SK-N-SH treated with all-trans-retinoic acid at 6 μM for 48 hours (cell line): ENCODE measurements at regions not wholly inside any gene's neighbourhood (a gene's known extent, or its start where the extent isn't known, plus 50 kb on each side); places are given as distances from the start of the nearest gene placed in this dataset.

Experiments
- ATAC-seq: fragments of 200-7000 bp; cut with Tn5 transposase; 3 replicates; pipeline ENCODE4 v1.9.1; 2020; ENCODE audit warnings: mild to moderate bottlenecking, moderate library complexity
- ARNTL ChIP-seq: fragments of 450-650 bp; formaldehyde crosslinking; IDR thresholded peaks from 2 replicates; pipeline ENCODE4 v1.5.0; 2020; ENCODE audit warnings: low read depth, mild to moderate bottlenecking, moderate library complexity, borderline replicate concordance
- BACH2 ChIP-seq: fragments of 250-450 bp; sonication (Bioruptor Pico); IDR thresholded peaks from 2 replicates; pipeline ENCODE4 v1.9.0; 2021; ENCODE audit warnings: mild to moderate bottlenecking, borderline replicate concordance
- CSDC2 ChIP-seq: fragments of 250-450 bp; sonication (Bioruptor Pico); IDR thresholded peaks from 2 replicates; pipeline ENCODE4 v1.5.0; 2020; ENCODE audit warnings: mild to moderate bottlenecking, moderate library complexity
- ISL1 ChIP-seq: fragments of 250-450 bp; sonication (Bioruptor Pico); IDR thresholded peaks from 2 replicates; pipeline ENCODE4 v2.1.2; 2022; ENCODE audit warnings: mild to moderate bottlenecking, moderate library complexity
- OSR1 ChIP-seq: fragments of 250-450 bp; sonication (Bioruptor Pico); IDR thresholded peaks from 2 replicates; pipeline ENCODE4 v1.8.0; 2022; ENCODE audit warnings: moderate library complexity, mild to moderate bottlenecking, inconsistent platforms
- POU6F1 ChIP-seq: fragments of 250-450 bp; sonication (Bioruptor Pico); IDR thresholded peaks from 2 replicates; pipeline ENCODE4 v1.8.0; 2021; ENCODE audit warnings: low read depth, mild to moderate bottlenecking, moderate library complexity, borderline replicate concordance
- PPARA ChIP-seq: fragments of 250-450 bp; sonication (Bioruptor Pico); IDR thresholded peaks from 2 replicates; pipeline ENCODE4 v1.5.0; 2020; ENCODE audit warnings: mild to moderate bottlenecking, borderline replicate concordance
- RARB ChIP-seq: fragments of 250-450 bp; sonication (Bioruptor Pico); IDR thresholded peaks from 2 replicates; pipeline ENCODE4 v1.8.0; 2021; ENCODE audit warnings: mild to moderate bottlenecking, moderate library complexity
- SNAI2 ChIP-seq: fragments of 250-450 bp; sonication (Bioruptor Pico); IDR thresholded peaks from 2 replicates; pipeline ENCODE4 v1.5.0; 2020; ENCODE audit warnings: mild to moderate bottlenecking, moderate library complexity
- TCF4 ChIP-seq: fragments of 250-450 bp; sonication (Bioruptor Pico); IDR thresholded peaks from 2 replicates; pipeline ENCODE4 v1.8.0; 2021; ENCODE audit warnings: mild to moderate bottlenecking, moderate library complexity, borderline replicate concordance
- TOX ChIP-seq: fragments of 250-450 bp; sonication (Bioruptor Pico); IDR thresholded peaks from 2 replicates; pipeline ENCODE4 v1.8.0; 2021; ENCODE audit warnings: mild to moderate bottlenecking, moderate library complexity, borderline replicate concordance
- TSHZ2 ChIP-seq: fragments of 250-450 bp; sonication (Bioruptor Pico); IDR thresholded peaks from 2 replicates; pipeline ENCODE4 v1.5.0; 2020; ENCODE audit warnings: mild to moderate bottlenecking, moderate library complexity
- ZC3H10 ChIP-seq: fragments of 250-450 bp; sonication (Bioruptor Pico); IDR thresholded peaks from 2 replicates; pipeline ENCODE4 v1.5.1; 2021; ENCODE audit warnings: mild to moderate bottlenecking, moderate library complexity
- ZFP3 ChIP-seq: fragments of 250-450 bp; sonication (Bioruptor Pico); IDR thresholded peaks from 2 replicates; pipeline ENCODE4 v1.5.0; 2020; ENCODE audit warnings: mild to moderate bottlenecking, moderate library complexity
- ZFP30 ChIP-seq: fragments of 450-650 bp; formaldehyde crosslinking; IDR thresholded peaks from 2 replicates; pipeline ENCODE4 v1.5.0; 2022; ENCODE audit warnings: mild to moderate bottlenecking, moderate library complexity
- ZNF565 ChIP-seq: fragments of 450-650 bp; formaldehyde crosslinking; conservative IDR thresholded peaks from 2 replicates; pipeline ENCODE4 v1.5.0; 2020; ENCODE audit warnings: low read depth, mild to moderate bottlenecking, moderate library complexity
- ZNF70 ChIP-seq: fragments of 450-650 bp; formaldehyde crosslinking; IDR thresholded peaks from 2 replicates; pipeline ENCODE4 v1.5.0; 2020; ENCODE audit warnings: mild to moderate bottlenecking, moderate library complexity
- ZNF8 ChIP-seq: fragments of 450-650 bp; formaldehyde crosslinking; IDR thresholded peaks from 2 replicates; pipeline ENCODE4 v1.5.0; 2020; ENCODE audit warnings: mild to moderate bottlenecking, moderate library complexity
- TF ChIP-seq, protein P1 (sequence below): fragments of 250-450 bp; sonication (Bioruptor Pico); IDR thresholded peaks from 2 replicates; pipeline ENCODE4 v1.5.1; 2020; ENCODE audit warnings: low read depth, mild to moderate bottlenecking, moderate library complexity
- TF ChIP-seq, protein P2 (sequence below): fragments of 250-450 bp; sonication (Bioruptor Pico); IDR thresholded peaks from 2 replicates; pipeline ENCODE4 v1.5.1; 2021; ENCODE audit warnings: mild to moderate bottlenecking, moderate library complexity
- TF ChIP-seq, protein P3 (sequence below): fragments of 250-450 bp; sonication (Bioruptor Pico); IDR thresholded peaks from 2 replicates; pipeline ENCODE4 v1.8.0; 2020; ENCODE audit warnings: mild to moderate bottlenecking, moderate library complexity, borderline replicate concordance

GRCh38 chr19:27765397-27765796, 1447.6 kb downstream of the UQCRFS1 start:
- TF ChIP-seq, protein P1, sequence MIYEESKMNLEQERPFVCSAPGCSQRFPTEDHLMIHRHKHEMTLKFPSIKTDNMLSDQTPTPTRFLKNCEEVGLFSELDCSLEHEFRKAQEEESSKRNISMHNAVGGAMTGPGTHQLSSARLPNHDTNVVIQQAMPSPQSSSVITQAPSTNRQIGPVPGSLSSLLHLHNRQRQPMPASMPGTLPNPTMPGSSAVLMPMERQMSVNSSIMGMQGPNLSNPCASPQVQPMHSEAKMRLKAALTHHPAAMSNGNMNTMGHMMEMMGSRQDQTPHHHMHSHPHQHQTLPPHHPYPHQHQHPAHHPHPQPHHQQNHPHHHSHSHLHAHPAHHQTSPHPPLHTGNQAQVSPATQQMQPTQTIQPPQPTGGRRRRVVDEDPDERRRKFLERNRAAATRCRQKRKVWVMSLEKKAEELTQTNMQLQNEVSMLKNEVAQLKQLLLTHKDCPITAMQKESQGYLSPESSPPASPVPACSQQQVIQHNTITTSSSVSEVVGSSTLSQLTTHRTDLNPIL (CRISPR knock-in tag) = no peak
- no peak for TF ChIP-seq ZNF8 (CRISPR knock-in tag)
- no peak for TF ChIP-seq TCF4 (CRISPR knock-in tag)
- TF ChIP-seq PPARA = no peak
- TF ChIP-seq, protein P2, sequence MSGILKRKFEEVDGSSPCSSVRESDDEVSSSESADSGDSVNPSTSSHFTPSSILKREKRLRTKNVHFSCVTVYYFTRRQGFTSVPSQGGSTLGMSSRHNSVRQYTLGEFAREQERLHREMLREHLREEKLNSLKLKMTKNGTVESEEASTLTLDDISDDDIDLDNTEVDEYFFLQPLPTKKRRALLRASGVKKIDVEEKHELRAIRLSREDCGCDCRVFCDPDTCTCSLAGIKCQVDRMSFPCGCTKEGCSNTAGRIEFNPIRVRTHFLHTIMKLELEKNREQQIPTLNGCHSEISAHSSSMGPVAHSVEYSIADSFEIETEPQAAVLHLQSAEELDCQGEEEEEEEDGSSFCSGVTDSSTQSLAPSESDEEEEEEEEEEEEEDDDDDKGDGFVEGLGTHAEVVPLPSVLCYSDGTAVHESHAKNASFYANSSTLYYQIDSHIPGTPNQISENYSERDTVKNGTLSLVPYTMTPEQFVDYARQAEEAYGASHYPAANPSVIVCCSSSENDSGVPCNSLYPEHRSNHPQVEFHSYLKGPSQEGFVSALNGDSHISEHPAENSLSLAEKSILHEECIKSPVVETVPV (CRISPR knock-in tag) = no peak
- TF ChIP-seq ISL1 = no peak
- TF ChIP-seq ARNTL = no peak
- no peak for TF ChIP-seq TSHZ2 (CRISPR knock-in tag)
- TF ChIP-seq TOX = no peak
- no peak for TF ChIP-seq ZNF70 (CRISPR knock-in tag)
- TF ChIP-seq, protein P3, sequence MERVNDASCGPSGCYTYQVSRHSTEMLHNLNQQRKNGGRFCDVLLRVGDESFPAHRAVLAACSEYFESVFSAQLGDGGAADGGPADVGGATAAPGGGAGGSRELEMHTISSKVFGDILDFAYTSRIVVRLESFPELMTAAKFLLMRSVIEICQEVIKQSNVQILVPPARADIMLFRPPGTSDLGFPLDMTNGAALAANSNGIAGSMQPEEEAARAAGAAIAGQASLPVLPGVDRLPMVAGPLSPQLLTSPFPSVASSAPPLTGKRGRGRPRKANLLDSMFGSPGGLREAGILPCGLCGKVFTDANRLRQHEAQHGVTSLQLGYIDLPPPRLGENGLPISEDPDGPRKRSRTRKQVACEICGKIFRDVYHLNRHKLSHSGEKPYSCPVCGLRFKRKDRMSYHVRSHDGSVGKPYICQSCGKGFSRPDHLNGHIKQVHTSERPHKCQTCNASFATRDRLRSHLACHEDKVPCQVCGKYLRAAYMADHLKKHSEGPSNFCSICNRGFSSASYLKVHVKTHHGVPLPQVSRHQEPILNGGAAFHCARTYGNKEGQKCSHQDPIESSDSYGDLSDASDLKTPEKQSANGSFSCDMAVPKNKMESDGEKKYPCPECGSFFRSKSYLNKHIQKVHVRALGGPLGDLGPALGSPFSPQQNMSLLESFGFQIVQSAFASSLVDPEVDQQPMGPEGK = no peak
- no peak for TF ChIP-seq ZFP30 (CRISPR knock-in tag)
- no peak for TF ChIP-seq SNAI2
- no peak for TF ChIP-seq ZNF565 (CRISPR knock-in tag)
- ATAC-seq = no peak

DNA sequence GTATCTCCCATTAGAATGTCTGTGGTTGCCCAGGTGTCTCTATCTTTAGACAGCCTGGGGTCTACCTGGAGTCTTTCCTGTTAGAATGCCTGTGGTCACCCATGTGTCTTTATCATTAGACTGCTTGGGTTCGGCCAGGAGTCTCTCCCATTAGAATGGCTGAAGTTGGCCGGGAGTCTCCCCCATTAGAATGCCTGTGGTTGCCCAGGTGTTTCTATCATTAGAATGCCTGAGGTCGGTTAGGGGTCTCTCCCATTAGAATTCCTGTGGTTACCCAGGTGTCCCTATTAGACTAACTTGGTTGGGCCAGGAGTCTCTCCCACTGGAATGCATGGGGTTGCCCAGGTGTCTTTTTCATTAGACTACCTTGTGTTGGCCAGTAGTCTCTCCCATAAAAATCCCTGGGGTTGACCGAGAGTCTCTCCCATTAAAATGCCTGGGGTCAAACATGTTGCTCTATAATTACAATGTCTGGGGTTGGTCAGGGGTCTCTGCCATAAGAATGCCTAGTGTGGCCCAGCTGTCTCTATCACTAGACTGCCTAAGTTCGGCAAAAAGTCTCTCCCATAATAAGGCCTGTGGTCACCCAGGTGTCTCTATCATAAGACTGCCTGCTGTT, 1448.7 kb downstream of the UQCRFS1 start:
- TF ChIP-seq BACH2 (no peak), ZNF8 (CRISPR knock-in tag) (no peak), ZFP30 (CRISPR knock-in tag) (no peak), ZNF565 (CRISPR knock-in tag) (no peak), TCF4 (CRISPR knock-in tag) (no peak), ZFP3 (no peak), RARB (CRISPR knock-in tag) (no peak), OSR1 (CRISPR knock-in tag) (no peak), SNAI2 (no peak), ZC3H10 (CRISPR knock-in tag) (no peak), ZNF70 (CRISPR knock-in tag) (no peak), CSDC2 (CRISPR knock-in tag) (no peak), POU6F1 (CRISPR knock-in tag) (no peak), PPARA (no peak), TOX (no peak)
- TF ChIP-seq, protein P1 (CRISPR knock-in tag) = no peak
- TF ChIP-seq, protein P2 (CRISPR knock-in tag) = no peak
- TF ChIP-seq, all 23 proteins: peak for 0
- ATAC-seq = no peak
